ENCODE measurements at regions not wholly inside any gene's neighbourhood (a gene's known extent, or its start where the extent isn't known, plus 50 kb on each side); places are given as distances from the start of the nearest gene placed in this dataset.

DNA sequence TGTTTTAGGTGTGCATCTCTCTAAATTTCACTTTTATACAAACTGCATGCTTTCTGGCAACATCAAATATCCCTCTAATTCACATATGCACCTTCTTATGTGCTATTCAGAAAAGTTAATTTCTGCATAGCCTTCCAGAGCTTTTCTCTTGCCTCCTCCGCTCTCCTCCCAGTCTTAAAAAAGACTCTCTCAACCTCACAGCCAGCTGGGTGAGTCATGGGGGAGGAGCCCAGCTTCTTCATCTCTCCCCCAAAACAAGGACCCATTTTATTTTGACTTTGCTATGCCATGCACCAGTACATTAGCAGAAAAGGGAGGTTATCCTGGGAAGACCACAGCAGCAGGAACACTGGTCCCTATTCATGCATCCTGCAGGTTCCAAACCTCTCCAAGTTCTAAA lies 234.4 kb downstream of the KCNA4 start:
- no peak for DNase-seq (ENCODE audit: low read depth in 2 of 2)

DNA sequence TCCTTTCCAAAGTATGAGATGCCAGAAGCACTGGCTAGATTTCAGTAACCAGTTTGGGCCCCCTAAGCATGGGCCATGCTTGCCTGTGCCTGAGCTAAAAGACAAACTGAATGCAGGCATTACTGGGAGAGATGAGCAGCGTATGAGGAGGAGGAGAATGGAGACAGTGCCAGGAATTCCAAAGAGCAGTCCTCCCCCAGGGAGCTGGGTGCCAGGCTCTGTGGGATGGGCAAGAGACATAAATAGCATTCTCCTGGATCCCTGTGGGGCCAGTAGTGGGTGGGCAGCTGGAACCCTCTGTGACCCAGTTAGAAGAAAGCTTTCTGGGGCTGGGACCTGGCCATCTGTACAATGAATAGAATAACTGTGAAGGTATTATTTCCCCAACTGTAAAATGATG lies 235.6 kb downstream of the KCNA4 start:
- no peak for DNase-seq (ENCODE audit: low read depth in 2 of 2)

DNA sequence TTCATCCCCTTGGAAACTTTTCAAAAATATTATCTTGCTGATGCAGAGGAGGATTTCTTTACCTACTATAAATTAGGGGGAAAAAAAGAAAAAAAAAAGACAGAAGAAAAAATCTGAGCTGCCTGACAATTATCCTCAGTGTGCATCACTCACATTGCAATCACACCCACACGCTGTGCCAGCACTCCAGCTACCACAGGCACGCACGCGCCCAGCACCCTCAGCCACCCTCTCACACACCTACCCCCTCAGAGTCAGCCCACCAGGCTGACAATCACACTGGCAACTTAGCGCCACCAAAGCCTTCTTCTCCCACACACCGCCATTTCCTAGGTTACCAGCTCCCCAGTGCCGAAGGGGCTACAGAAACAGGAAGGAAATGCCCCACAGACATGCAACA lies 236.1 kb downstream of the KCNA4 start:
- no peak for DNase-seq (ENCODE audit: low read depth in 2 of 2)

DNA sequence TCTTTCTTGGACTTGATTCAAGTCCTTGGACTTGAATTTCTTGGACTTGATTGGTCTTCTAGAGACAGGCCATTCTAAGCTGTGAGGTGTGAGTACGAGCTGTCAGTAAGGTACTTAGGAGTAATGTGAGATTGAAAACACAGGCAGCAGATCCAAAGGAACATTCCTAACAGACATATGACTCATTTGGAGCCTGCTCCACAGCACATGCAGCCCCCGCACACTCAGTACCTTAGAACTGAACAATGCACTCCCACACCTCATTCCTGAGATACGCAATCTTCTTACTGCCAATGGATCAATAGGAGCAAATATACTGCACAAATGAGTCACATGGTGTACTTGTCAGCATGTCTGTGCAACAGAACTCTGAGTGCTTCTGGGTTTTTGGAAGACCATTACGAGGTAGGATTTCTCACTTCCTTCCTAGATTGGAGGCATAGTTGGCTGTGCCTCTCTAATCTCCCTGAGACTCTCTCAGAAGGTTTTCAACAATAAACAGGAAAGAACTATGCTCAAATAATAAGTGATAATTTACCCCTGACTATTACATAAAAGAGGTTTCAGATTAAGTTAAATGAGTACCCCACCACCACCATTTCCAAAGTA lies 243.1 kb downstream of the KCNA4 start:
- no peak for DNase-seq (ENCODE audit: low read depth in 2 of 2)

DNA sequence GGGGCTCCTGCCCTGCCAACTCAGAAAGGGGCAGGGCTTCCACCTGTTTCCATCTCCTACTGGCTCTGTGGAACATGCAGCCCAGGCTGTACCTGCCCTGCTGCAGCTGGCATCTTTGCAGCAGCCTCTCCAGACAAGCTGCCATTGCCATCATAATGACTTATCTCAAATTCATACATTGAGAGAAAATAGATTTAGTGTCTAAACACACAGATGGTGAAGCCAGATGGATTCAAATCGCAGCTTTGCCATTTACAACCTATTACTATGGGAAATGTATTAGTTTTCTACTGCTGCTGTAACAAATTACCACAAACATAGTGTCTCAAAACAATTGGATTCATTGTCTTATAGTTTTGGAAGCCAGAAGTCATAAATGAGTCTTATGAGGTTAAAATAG lies 260.0 kb downstream of the KCNA4 start:
- DNase-seq (ENCODE audit: low read depth in 2 of 2): no peak

DNA sequence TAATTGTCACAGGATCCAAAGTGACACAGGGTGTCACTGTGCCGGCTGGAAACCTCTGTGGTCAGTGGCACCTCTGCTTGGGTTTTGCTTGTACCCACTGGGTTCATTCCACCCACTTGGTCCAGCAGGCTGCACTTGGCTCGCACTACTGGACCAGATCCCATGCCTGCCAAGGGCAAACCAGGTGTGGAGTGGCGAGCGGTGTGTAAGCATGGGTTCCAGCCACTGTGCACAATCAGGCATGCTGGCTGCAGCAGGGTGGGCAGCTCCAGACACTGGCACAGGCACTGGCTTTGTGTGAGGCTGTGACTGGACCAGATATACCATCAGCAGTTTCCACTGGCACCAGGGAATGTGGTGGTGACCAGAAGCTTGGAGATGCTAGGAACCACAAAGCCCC lies 261.4 kb downstream of the KCNA4 start:
- DNase-seq (ENCODE audit: low read depth in 2 of 2): no peak

DNA sequence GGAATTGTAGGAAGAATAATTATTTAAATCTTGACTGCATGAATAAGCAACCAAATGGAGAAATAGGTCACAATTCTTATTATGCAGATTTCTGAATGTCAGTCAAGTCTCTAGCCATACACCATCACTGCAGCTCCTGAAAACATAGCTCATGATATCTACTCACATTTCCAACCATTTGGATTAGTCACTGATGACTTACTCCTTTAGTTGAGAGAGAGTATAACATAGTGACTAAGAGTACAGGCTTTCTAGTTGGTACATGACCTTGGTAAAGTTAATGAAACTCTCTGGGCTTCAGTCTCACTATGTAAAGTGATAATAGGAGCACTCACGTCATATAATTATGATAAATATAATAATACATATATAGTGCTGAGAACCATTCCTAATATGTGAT lies 265.2 kb downstream of the KCNA4 start:
- DNase-seq (ENCODE audit: low read depth in 2 of 2): no peak

DNA sequence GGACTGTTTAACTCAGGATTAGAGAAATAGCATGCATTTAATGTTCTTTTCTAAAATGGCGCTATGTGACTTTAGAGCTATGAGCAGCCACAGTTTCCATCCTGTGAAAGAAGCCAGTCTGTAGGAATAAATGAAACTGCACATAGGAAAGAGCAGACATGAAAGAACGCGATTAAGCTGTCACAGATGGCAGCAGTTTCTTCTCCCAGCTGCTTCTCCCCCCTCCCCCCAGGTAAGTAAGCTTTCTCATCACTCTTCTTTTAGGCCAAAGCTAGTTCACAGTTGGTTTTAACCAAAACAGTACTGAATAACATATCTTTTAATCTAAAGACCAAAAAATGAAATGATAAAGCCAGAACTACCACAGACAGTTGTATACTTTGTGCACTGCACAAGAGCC lies 266.4 kb downstream of the KCNA4 start:
- DNase-seq (ENCODE audit: low read depth in 2 of 2): no peak

DNA sequence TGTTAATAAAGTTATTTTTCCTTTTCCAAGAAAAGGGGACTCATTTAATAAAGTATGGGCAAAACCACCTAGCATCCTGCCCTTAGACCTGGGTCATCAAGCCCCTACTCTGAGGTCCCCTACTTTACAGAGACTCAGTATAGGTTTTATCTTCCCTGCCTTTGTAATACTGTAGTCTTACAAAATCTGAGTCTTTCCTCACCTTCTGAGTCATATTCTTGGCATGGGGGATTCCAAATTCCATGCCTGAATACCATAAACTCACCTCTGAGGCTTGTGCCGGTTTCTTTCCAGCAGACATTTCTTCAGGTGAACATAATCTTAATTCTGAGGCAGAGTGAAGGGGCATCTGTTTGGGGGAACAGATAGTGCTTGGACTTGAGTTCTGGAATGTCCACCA lies 282.5 kb downstream of the KCNA4 start:
- no peak for DNase-seq (ENCODE audit: low read depth in 2 of 2)

DNA sequence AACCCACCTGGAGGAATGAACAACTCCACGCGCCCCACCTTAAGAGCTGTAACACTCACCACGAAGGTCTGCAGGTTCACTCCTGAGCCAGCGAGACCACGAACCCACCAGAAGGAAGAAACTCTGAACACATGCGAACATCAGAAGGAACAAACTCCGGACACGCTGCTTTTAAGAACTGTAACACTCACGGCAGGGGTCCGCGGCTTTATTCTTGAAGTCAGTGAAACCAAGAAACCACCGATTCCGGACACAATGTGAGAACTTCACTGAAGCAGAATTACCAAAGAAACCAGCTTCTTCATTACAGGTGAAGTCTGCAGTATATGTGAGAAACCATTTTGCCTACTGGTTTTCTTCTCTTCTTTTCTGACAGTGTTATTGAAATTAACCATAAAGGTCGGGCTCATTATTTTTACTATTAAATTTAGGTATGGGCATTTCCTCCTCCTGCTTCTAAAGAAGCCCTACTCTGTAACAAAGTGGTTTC lies 303.0 kb downstream of the KCNA4 start:
- no peak for DNase-seq (ENCODE audit: low read depth in 2 of 2)

DNA sequence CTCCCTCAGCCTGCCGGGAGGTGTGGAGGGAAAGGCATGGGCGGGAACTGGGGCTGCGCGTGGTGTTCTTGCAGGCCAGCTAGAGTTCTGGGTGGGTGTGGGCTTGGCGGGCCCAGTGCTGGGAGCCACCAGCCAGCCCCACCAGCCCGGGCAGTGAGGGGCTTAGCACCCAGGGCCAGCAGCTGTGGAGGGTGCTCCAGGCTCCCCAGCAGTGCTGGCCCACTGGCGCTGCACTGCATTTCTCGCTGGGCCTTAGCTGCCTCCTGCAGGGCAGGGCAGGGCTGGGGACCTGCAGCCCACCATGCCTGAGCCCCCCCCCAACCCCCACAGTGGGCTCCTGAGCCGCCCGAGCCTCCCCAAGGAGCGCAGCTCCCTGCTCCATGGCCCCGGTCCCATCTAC lies 304.2 kb downstream of the KCNA4 start:
- no peak for DNase-seq (ENCODE audit: low read depth in 2 of 2)

DNA sequence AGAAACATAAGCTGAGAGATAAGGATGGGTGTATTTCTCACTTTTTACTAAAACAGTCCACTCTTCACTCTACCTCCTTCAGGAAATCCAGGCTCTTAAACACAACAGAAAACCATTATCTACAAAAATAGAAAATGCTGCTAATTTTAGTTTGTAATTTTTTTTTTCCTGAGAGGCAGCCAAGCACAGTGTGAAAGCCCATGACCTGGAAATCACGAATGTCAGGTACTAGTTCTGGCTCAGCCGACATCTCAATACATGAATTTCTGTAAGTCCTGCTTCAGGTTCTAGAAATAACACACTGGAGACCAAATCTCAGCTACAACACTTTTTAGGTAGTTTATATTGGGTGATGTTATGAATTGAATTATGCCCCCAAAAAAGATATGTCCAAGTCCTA lies 308.9 kb downstream of the KCNA4 start:
- no peak for DNase-seq (ENCODE audit: low read depth in 2 of 2)

DNA sequence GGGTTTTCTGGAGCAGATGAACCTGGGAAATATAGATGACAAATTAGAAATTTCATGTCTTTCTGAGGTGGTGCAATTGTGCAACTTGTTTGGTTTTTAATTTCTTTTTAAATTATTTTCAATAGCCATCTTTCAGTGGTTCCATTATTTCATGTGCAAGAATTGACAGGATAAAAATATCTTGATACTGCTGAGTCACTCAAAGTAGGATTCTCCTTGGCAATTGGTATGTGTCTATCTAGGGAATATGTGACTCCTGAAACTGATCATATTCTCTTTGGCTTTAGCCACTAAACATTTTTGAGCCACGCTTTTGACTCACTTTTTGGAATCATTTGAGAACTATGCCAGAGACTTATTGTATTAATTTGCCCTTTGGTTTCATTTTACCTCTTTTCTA lies 331.5 kb downstream of the KCNA4 start:
- DNase-seq (ENCODE audit: low read depth in 2 of 2): no peak

DNA sequence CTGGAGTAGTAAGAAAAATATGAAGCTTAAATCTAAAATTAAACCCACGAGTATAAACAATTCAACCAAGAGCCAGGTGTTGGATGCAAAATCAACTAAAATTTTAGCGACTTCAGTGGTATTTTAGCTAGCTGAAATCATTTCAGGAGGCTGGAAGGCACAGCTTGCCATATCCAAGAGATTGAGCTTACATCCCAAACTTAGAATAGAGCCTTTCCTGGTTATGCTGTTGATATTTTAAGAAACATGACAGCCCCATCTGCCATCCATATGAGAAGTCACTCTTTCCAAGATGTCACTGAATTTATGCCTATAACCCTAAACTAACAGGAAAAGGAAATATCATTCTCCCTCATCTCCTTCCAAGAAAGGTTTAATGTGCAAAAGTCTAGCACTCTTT lies 334.0 kb downstream of the KCNA4 start:
- no peak for DNase-seq (ENCODE audit: low read depth in 2 of 2)

DNA sequence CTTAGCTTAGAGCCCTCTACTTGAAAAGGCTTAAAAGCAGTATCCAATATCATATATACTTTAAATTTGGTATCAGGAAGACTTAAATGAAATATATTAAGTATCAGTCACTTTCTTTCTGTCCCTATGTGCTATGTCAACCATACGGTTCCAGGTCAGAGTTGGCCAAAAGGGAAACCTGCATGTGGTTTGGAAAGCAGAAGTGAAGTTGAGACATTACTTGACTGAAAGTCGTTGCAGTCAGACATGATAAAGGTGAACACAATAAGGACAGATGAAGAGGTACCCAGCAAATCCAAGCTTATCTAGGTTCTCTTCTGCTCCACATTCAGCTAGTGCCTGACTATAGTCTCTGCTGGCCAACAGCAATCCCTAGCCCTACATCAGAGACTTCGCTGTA lies 336.8 kb downstream of the KCNA4 start:
- DNase-seq (ENCODE audit: low read depth in 2 of 2): no peak

DNA sequence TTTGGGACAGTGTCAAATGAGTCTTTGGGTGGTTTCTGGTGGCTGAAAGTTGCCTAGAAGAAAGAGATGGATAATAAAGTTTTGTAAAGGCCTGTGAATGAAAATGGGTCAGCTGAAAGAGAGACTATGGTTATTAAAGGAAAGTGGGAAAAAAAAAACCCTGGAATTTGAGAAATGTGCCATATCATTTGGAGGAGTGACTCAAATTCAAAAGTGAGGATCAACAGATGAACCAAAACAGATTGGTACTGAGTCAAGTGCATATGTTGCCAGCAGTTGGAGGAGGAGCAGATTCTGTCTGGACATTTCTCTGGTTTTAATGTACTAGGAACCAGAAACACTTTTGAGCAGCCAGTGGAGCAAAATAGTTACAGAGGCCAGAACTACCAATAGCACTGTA lies 339.8 kb downstream of the KCNA4 start:
- DNase-seq (ENCODE audit: low read depth in 2 of 2): no peak

DNA sequence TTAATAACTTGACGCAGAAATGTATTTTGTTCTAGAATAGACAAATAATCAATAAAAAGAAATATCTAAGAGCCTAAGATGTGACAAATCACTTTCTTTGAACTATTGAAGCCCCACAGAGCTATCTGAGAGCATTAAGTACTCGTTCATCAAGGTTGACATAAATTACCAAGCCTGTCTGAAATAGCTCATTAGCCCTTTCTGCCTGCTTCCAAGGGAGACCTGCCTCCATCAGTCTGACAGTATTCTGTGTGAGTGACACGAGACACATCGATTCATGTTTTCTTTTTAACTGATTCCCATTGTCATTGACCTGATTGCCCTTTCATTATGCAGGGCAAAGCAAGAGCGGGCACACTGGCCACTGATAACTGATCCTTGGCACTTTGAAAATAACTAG lies 347.5 kb downstream of the KCNA4 start:
- no peak for DNase-seq (ENCODE audit: low read depth in 2 of 2)

DNA sequence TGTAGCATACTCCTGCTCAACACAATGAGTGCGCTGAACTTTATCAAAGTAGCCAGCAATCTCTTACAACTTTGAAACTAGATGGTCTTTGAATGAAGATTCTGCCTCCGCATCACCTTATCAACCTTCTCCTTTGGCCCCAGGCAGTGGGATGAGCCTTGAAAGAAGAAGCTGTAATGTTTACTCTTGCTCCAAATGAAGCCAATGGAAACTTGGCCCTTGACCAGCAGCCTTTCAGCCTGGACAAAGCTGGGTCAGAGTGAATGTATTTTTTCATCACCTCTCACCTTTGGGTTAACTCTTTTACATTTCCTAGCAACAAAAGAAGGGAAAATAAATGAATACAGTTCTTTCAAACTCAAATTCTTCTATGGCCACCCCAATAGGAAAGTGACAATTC lies 359.1 kb downstream of the KCNA4 start:
- no peak for DNase-seq (ENCODE audit: low read depth in 2 of 2)

DNA sequence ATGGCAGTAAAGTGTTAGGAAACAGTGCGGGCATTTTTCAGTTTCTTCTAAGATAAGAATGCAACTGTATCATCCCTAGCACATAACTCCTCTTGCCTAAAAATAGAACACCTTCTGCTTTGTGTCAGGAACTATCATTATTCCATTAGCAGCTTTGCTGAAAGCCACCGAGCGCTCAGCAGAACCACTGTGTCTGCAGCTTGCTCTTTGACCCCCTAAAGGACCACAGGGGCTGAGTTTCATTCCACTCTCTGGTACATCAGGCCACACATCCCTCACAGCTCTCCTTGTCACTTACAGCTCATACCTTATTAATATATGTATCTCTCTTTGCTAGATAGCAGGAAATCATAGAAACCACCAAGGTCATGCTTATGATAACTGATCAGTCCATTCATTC lies 360.2 kb downstream of the KCNA4 start:
- no peak for DNase-seq (ENCODE audit: low read depth in 2 of 2)

DNA sequence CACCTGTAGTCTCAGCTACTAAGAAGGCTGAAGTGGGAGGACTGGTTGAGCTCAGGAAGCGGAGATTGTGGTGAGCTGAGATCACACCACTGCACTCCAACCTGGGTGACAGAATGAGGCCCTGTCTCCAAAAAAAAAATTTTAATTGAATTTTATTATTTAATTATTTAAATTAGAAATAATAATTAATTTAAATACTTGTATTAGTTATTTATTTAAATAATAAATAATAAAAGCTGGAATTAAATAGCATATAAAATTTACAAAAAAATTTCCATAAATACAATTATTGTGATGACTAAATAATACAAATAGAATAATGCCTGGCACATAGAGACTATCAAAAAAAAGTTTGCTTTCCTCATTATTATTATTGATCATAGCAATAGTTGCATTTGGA lies 371.5 kb downstream of the KCNA4 start:
- DNase-seq (ENCODE audit: low read depth in 2 of 2): no peak

DNA sequence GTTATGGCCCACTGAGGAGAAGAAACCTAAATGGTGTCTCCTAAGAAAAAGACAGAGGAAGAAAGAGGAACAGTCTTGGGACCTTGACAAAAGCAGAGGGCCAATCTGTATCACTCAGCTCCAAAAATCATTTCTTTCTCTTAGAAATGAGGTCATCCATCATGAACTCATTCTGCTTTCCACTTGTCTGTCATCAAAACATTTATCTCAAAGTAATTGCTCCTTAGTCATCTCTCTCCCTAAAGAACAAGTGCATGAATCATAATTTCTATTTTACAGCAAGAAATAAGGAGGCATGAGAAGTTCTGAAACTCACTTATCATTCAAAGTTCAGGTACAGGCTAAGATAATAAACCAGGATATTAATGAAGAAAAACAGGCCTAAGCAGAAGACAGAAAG lies 375.6 kb downstream of the KCNA4 start:
- DNase-seq (ENCODE audit: low read depth in 2 of 2): no peak

DNA sequence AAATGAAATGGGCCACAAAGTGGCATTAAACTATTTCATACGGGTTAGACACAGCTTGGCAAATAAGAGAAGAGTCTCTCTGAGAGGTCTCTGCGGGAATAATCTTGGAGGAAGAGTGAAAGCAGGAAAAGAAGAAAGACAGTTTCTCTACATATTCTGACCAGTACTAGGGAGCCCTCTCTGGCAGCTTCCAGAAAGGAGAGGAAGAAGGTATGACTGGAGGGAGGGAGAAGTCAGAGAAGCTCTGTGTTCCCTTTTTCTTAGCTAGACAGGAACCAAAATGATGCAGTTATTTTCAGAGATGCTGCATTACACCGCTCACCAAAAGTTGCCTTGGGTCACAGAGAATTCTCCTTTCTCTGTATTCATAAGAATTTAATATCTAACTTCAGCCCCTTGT lies 382.1 kb downstream of the KCNA4 start:
- DNase-seq (ENCODE audit: low read depth in 2 of 2): no peak

DNA sequence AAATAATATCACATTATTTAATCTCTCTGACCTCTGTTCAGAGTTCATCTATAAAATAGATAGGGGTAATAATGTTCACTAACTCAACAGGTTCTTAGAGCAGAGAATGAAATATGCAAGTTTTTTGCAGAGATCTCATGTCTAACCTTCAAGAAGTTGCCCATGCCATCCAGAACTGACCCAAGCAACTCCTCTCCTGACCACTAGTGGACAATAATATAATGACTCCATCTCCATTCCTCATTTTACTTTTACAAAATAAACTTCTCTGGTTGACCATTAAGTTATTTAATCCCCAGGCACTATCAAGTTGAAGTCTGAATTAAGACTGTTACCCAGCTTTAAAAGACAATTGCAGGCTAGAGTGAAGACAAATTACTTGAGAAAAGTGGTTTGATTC lies 382.6 kb downstream of the KCNA4 start:
- DNase-seq (ENCODE audit: low read depth in 2 of 2): peak in 1 of 2 donors; percentile 17

DNA sequence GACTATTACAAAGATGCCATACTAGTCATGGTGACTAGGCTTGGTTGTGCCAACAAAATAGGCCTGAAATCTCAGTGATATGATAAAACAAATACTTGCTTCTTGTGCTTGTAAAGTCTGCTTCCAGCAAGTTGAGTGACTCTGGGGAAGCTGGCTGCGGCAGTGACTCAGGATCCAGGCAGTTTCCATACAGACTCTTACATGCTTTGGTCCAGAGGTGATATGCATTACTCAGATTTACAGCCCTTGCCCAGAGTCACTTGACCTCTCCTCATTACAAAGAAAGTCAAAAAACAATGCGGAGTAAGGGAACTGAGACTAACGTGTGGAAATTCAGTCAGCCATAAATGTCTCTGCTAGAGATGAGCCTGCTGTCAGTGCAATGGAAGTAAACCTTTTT lies 387.5 kb downstream of the KCNA4 start:
- no peak for DNase-seq (ENCODE audit: low read depth in 2 of 2)

Data from lung microvascular endothelial cell (primary cell).